Neuronal stem cell (in vitro differentiated cells): ENCODE measurements at regions not wholly inside any gene's neighbourhood (a gene's known extent, or its start where the extent isn't known, plus 50 kb on each side); places are given as distances from the start of the nearest gene placed in this dataset.
A peak's percentile ranks its signal among the peaks of the same experiment; 100 is the strongest.

Source experiments
- DNase-seq: peaks from one replicate; pipeline ENCODE4 v3.0.0-alpha.2; 2013; ENCODE audit warnings: low spot score
- H2AFZ ChIP-seq: one replicate; pipeline ENCODE4 v1.6.1; 2013; ENCODE audit warnings: mild to moderate bottlenecking, low read length, inconsistent platforms
- H2AK5ac ChIP-seq: 2 replicates; pipeline ENCODE4 v1.6.1; 2013; ENCODE audit warnings: low read depth, mild to moderate bottlenecking, inconsistent platforms, low read length, moderate library complexity, mixed read lengths
- H2BK120ac ChIP-seq: 2 replicates; pipeline ENCODE4 v1.6.1; 2013; ENCODE audit warnings: low read depth, mild to moderate bottlenecking, inconsistent platforms, low read length, moderate library complexity, mixed read lengths
- H2BK12ac ChIP-seq: one replicate; pipeline ENCODE4 v1.6.1; 2013; ENCODE audit warnings: low read length, inconsistent platforms
- H2BK15ac ChIP-seq: 2 replicates; pipeline ENCODE4 v1.6.1; 2013; ENCODE audit warnings: mild to moderate bottlenecking, low read length, inconsistent platforms, mixed read lengths
- H2BK5ac ChIP-seq: one replicate; pipeline ENCODE4 v1.6.1; 2013; ENCODE audit warnings: inconsistent platforms, mild to moderate bottlenecking, low read length, moderate library complexity
- H3K14ac ChIP-seq: one replicate; pipeline ENCODE4 v1.6.1; 2013; ENCODE audit warnings: low read length, inconsistent platforms
- H3K18ac ChIP-seq: 2 replicates; pipeline ENCODE4 v1.6.1; 2013; ENCODE audit warnings: low read length, inconsistent platforms
- H3K23ac ChIP-seq: 2 replicates; pipeline ENCODE4 v1.6.1; 2013; ENCODE audit warnings: low read depth, mild to moderate bottlenecking, mixed read lengths, low read length, inconsistent platforms; ENCODE audit not compliant: poor library complexity
- H3K27ac ChIP-seq: replicated peaks from 3 replicates; pipeline ENCODE4 v1.5.1; 2013; ENCODE audit warnings: low read length, inconsistent platforms
- H3K27me3 ChIP-seq, 3 experiments: 2 replicates each; pipeline ENCODE4 v1.6.1; 2013; ENCODE audit warnings: low read length in 3 of 3, mild to moderate bottlenecking in 2 of 3, inconsistent platforms in 1 of 3, low read depth in 1 of 3, mixed read lengths in 1 of 3, moderate library complexity in 1 of 3; ENCODE audit not compliant: control insufficient read depth in 3 of 3, insufficient read depth in 3 of 3
- H3K36me3 ChIP-seq, 2 donors: replicated peaks in 1 of 2; 2 replicates each; pipeline ENCODE4 v1.6.1; 2013; ENCODE audit warnings: low read length in 2 of 2; ENCODE audit not compliant: control insufficient read depth in 2 of 2, insufficient read depth in 2 of 2
- H3K4ac ChIP-seq: 2 replicates; pipeline ENCODE4 v1.6.1; 2013; ENCODE audit warnings: inconsistent platforms, mild to moderate bottlenecking, low read length, moderate library complexity
- H3K4me1 ChIP-seq, 2 donors: 1 replicate in 1 of 2; 2 replicates in 1 of 2; pipeline ENCODE4 v1.6.1; 2013; ENCODE audit warnings: low read length in 2 of 2, low read depth in 1 of 2; ENCODE audit not compliant: control insufficient read depth in 2 of 2, insufficient read depth in 1 of 2
- H3K4me2 ChIP-seq: one replicate; pipeline ENCODE4 v1.6.1; 2013; ENCODE audit warnings: mild to moderate bottlenecking, low read length, inconsistent platforms; ENCODE audit not compliant: insufficient read depth, poor library complexity, severe bottlenecking
- H3K4me3 ChIP-seq, 2 donors: 2 replicates each; pipeline ENCODE4 v1.5.1; 2013; ENCODE audit warnings: low read length in 2 of 2, mild to moderate bottlenecking in 2 of 2, inconsistent platforms in 1 of 2, moderate library complexity in 1 of 2
- H3K79me1 ChIP-seq: one replicate; pipeline ENCODE4 v1.6.1; 2013; ENCODE audit warnings: low read depth, mild to moderate bottlenecking, inconsistent platforms, low read length, moderate library complexity
- H3K9ac ChIP-seq: one replicate; pipeline ENCODE4 v1.6.1; 2013; ENCODE audit warnings: mild to moderate bottlenecking, low read depth, low read length, inconsistent platforms; ENCODE audit not compliant: poor library complexity
- H3K9me3 ChIP-seq, 2 donors: replicated peaks in 1 of 2; 2 replicates each; pipeline versions ENCODE3 to v1.6.1; 2013; ENCODE audit warnings: low read length in 2 of 2, mild to moderate bottlenecking in 2 of 2, inconsistent platforms in 1 of 2, low read depth in 1 of 2, mixed read lengths in 1 of 2, moderate library complexity in 1 of 2; ENCODE audit not compliant: control insufficient read depth in 2 of 2, insufficient read depth in 1 of 2
- H4K8ac ChIP-seq: one replicate; pipeline ENCODE4 v1.6.1; 2013; ENCODE audit warnings: low read depth, mild to moderate bottlenecking, inconsistent platforms, low read length, moderate library complexity
- H4K91ac ChIP-seq: one replicate; pipeline ENCODE4 v1.6.1; 2013; ENCODE audit warnings: low read length, low read depth, mild to moderate bottlenecking, inconsistent platforms; ENCODE audit not compliant: poor library complexity
- WGBS, 2 donors: extraction: QIAGEN DNeasy Blood & Tissue Kit; methylation state at CpG; one replicate each; pipeline ENCODE4 v1.1.7; 2013; ENCODE audit warnings: missing lambda C conversion rate in 2 of 2, mixed read lengths in 1 of 2; ENCODE audit not compliant: insufficient read length in 2 of 2, insufficient replicate concordance in 1 of 2; ENCODE audit errors: extremely low coverage in 2 of 2; 5-methylcytosine and 5-hydroxymethylcytosine counted together

GRCh38 chr6:93035756-93036155 lies 383.6 kb downstream of the EPHA7 start:
- Histone ChIP-seq H2BK5ac (no peak overlapping the region), H3K4ac (no peak overlapping the region), H2BK15ac (no peak overlapping the region), H2AFZ (no peak overlapping the region), H3K4me2 (no peak overlapping the region), H2BK120ac (no peak overlapping the region), H3K14ac (no peak overlapping the region), H3K27ac (no peak overlapping the region), H3K36me3 (no peaks in the 10 kb centered on the region), H3K4me1 (no peaks in the 10 kb centered on the region), H4K91ac (no peak overlapping the region), H3K18ac (no peak overlapping the region), H2AK5ac (no peak overlapping the region), H3K4me3 (no peak overlapping the region), H3K79me1 (no peaks in the 10 kb centered on the region), H3K23ac (no peak overlapping the region), H4K8ac (no peak overlapping the region), H3K9me3 (peaks cover 7 to 14% of the 10 kb centered on the region in 2 donors), H3K9ac (no peak overlapping the region), H2BK12ac (no peak overlapping the region), H3K27me3 (no peaks in the 10 kb centered on the region)
- no peak for DNase-seq

GRCh38 chr6:93021235-93021915 lies 398.0 kb downstream of the EPHA7 start:
- no peak overlapping the region for H3K9ac ChIP-seq
- H3K27me3 ChIP-seq: no peaks in the 10 kb centered on the region
- no peak overlapping the region for H2BK5ac ChIP-seq
- H3K9me3 ChIP-seq: no peaks in the 10 kb centered on the region
- no peak overlapping the region for H2BK15ac ChIP-seq
- H2AK5ac ChIP-seq: no peak overlapping the region
- no peak for DNase-seq
- H3K36me3 ChIP-seq: no peaks in the 10 kb centered on the region
- no peaks in the 10 kb centered on the region for H3K4me1 ChIP-seq
- H4K8ac ChIP-seq: no peak overlapping the region
- WGBS, 2 donors: no CpG with 5 or more reads among the region's 7 CpGs
- no peak overlapping the region for H4K91ac ChIP-seq
- peaks cover 2% of the 10 kb centered on the region for H3K79me1 ChIP-seq
- H2BK120ac ChIP-seq: no peak overlapping the region
- H3K4me2 ChIP-seq: no peak overlapping the region
- H3K4me3 ChIP-seq: no peak overlapping the region
- H3K4ac ChIP-seq: no peak overlapping the region
- no peak overlapping the region for H3K23ac ChIP-seq
- H2AFZ ChIP-seq: no peak overlapping the region
- H3K27ac ChIP-seq: no peak overlapping the region
- H3K18ac ChIP-seq: no peak overlapping the region
- no peak overlapping the region for H3K14ac ChIP-seq
- no peak overlapping the region for H2BK12ac ChIP-seq

GRCh38 chr6:93017626-93018025 lies 401.7 kb downstream of the EPHA7 start:
- Histone ChIP-seq H2AK5ac (no peak overlapping the region), H3K9ac (no peak overlapping the region), H3K4me3 (no peak overlapping the region), H3K14ac (no peak overlapping the region), H3K4ac (no peak overlapping the region), H3K79me1 (no peaks in the 10 kb centered on the region), H3K18ac (no peak overlapping the region), H2BK5ac (no peak overlapping the region), H3K4me1 (no peaks in the 10 kb centered on the region), H4K91ac (no peak overlapping the region), H2AFZ (no peak overlapping the region), H3K9me3 (no peaks in the 10 kb centered on the region), H3K27me3 (no peaks in the 10 kb centered on the region), H3K36me3 (no peaks in the 10 kb centered on the region), H3K27ac (no peak overlapping the region), H3K23ac (no peak overlapping the region), H3K4me2 (no peak overlapping the region), H4K8ac (no peak overlapping the region), H2BK12ac (no peak overlapping the region), H2BK120ac (no peak overlapping the region), H2BK15ac (no peak overlapping the region)
- no CpG with 5 or more reads among the region's 1 CpG for WGBS, 2 donors
- DNase-seq: no peak

GRCh38 chr6:93017213-93017612 lies 402.1 kb downstream of the EPHA7 start:
- Histone ChIP-seq H3K4me3 (no peak overlapping the region), H2AK5ac (no peak overlapping the region), H4K8ac (no peak overlapping the region), H3K4me2 (no peak overlapping the region), H3K9ac (no peak overlapping the region), H2BK12ac (no peak overlapping the region), H3K9me3 (no peaks in the 10 kb centered on the region), H3K14ac (no peak overlapping the region), H2BK15ac (no peak overlapping the region), H3K23ac (no peak overlapping the region), H2AFZ (no peak overlapping the region), H3K18ac (no peak overlapping the region), H3K36me3 (no peaks in the 10 kb centered on the region), H2BK5ac (no peak overlapping the region), H2BK120ac (peak overlapping the region; percentile 16), H3K4me1 (no peaks in the 10 kb centered on the region), H3K4ac (no peak overlapping the region), H3K79me1 (no peaks in the 10 kb centered on the region), H3K27ac (no peak overlapping the region), H3K27me3 (no peaks in the 10 kb centered on the region), H4K91ac (no peak overlapping the region)
- DNase-seq: no peak
- WGBS, 2 donors: no CpG with 5 or more reads among the region's 2 CpGs
